Neutrophil (primary cell): ENCODE measurements at regions not wholly inside any gene's neighbourhood (a gene's known extent, or its start where the extent isn't known, plus 50 kb on each side); places are given as distances from the start of the nearest gene placed in this dataset.

ENCODE experiments used
- H3K27ac ChIP-seq: fragments of 200-600 bp; sonication (generic); 2 replicates; pipeline ENCODE4 v1.5.1; 2016; ENCODE audit warnings: mild to moderate bottlenecking, moderate library complexity
- H3K27me3 ChIP-seq: fragments of 200-600 bp; sonication (generic); 2 replicates; pipeline ENCODE4 v1.6.0; 2016; ENCODE audit warnings: mild to moderate bottlenecking
- H3K36me3 ChIP-seq: fragments of 200-600 bp; sonication (generic); 2 replicates; pipeline ENCODE4 v1.5.1; 2017
- H3K4me1 ChIP-seq, 2 experiments: fragments of 200-600 bp in 1 of 2; sonication (generic) in 1 of 2; 1 replicate in 1 of 2; 2 replicates in 1 of 2; pipeline versions ENCODE4 v1.5.1 to v1.6.1; 2013 to 2016; ENCODE audit warnings: low read depth in 1 of 2, low read length in 1 of 2, mild to moderate bottlenecking in 1 of 2, moderate library complexity in 1 of 2; ENCODE audit not compliant: control insufficient read depth in 1 of 2, insufficient read depth in 1 of 2
- H3K4me3 ChIP-seq, 2 experiments: fragments of 200-600 bp in 1 of 2; sonication (generic) in 1 of 2; 1 replicate in 1 of 2; 2 replicates in 1 of 2; pipeline ENCODE4 v1.5.1; 2013 to 2016; ENCODE audit warnings: low read depth in 1 of 2, low read length in 1 of 2, mild to moderate bottlenecking in 1 of 2, moderate library complexity in 1 of 2
- H3K9me3 ChIP-seq: fragments of 200-600 bp; sonication (generic); 2 replicates; pipeline ENCODE4 v1.5.1; 2016
- CTCF ChIP-seq: fragments of 200-600 bp; sonication (generic); IDR thresholded peaks from 2 replicates; pipeline ENCODE4 v1.5.1; 2016; ENCODE audit warnings: antibody characterized with exemption

GRCh38 chrX:45716750-45717149 is 516.1 kb upstream of the DIPK2B start:
- no peaks in the 10 kb centered on the region for H3K9me3 ChIP-seq
- no peaks in the 10 kb centered on the region for H3K27me3 ChIP-seq
- no peak overlapping the region for H3K4me3 ChIP-seq
- no peak for TF ChIP-seq CTCF
- no peak overlapping the region for H3K27ac ChIP-seq
- H3K4me1 ChIP-seq = peaks cover 14 to 15% of the 10 kb centered on the region in 2 experiments
- no peaks in the 10 kb centered on the region for H3K36me3 ChIP-seq

GRCh38 chrX:45715748-45716147 is 515.1 kb upstream of the DIPK2B start:
- H3K36me3 ChIP-seq = no peaks in the 10 kb centered on the region
- no peaks in the 10 kb centered on the region for H3K27me3 ChIP-seq
- H3K4me1 ChIP-seq = peaks cover 14 to 15% of the 10 kb centered on the region in 2 experiments
- H3K4me3 ChIP-seq = no peak overlapping the region
- no peak for TF ChIP-seq CTCF
- H3K9me3 ChIP-seq = no peaks in the 10 kb centered on the region
- no peak overlapping the region for H3K27ac ChIP-seq

GRCh38 chrX:45714866-45715265 is 514.2 kb upstream of the DIPK2B start:
- no peak overlapping the region for H3K4me3 ChIP-seq
- peaks cover 14 to 15% of the 10 kb centered on the region in 2 experiments for H3K4me1 ChIP-seq
- H3K27me3 ChIP-seq = no peaks in the 10 kb centered on the region
- no peaks in the 10 kb centered on the region for H3K9me3 ChIP-seq
- H3K36me3 ChIP-seq = no peaks in the 10 kb centered on the region
- H3K27ac ChIP-seq = peak overlapping the region; percentile 63
- no peak for TF ChIP-seq CTCF

- H3K9me3 ChIP-seq = no peaks in the 10 kb centered on the region
- H3K27ac ChIP-seq = no peak overlapping the region
- H3K27me3 ChIP-seq = no peaks in the 10 kb centered on the region
- H3K4me3 ChIP-seq = no peak overlapping the region
- H3K36me3 ChIP-seq = no peaks in the 10 kb centered on the region
- H3K4me1 ChIP-seq = peaks cover 14 to 15% of the 10 kb centered on the region in 2 experiments
- no peak for TF ChIP-seq CTCF
These were observed 511.4 kb upstream of the DIPK2B start for GRCh38 chrX:45712067-45712466.

GRCh38 chrX:45711231-45711630 is 510.6 kb upstream of the DIPK2B start:
- no peaks in the 10 kb centered on the region for H3K9me3 ChIP-seq
- no peaks in the 10 kb centered on the region for H3K36me3 ChIP-seq
- no peak for TF ChIP-seq CTCF
- H3K27me3 ChIP-seq = no peaks in the 10 kb centered on the region
- H3K27ac ChIP-seq = no peak overlapping the region
- H3K4me3 ChIP-seq = no peak overlapping the region
- H3K4me1 ChIP-seq = peaks cover 14 to 15% of the 10 kb centered on the region in 2 experiments
